ENCODE measurements at regions not wholly inside any gene's neighbourhood (a gene's known extent, or its start where the extent isn't known, plus 50 kb on each side); places are given as distances from the start of the nearest gene placed in this dataset.
"Not testable (repeated sequence)": the region's sequence is repeated elsewhere in the genome, so short reads cannot be mapped to it uniquely, and the experiment has no call there.

- H3K27me3 Mint-ChIP-seq (ENCODE audit: insufficient read depth, unreplicated experiment) = no peaks in the 10 kb centered on the region
These were observed 427.5 kb upstream of the NUDT12 start for GRCh38 chr5:103990064-103990463.

GRCh38 chr5:103981592-103981991 lies 419.0 kb upstream of the NUDT12 start:
- ChIA-PET CTCF (no interaction called here), POLR2A (interaction anchor here (1.2 kb wide), 1 partner anchor 17 kb away, joined by 3 read pairs; no protein-coding TSS in a partner anchor)
- Mint-ChIP-seq H3K27me3 (ENCODE audit: insufficient read depth, unreplicated experiment) (no peaks in the 10 kb centered on the region), H3K4me1 (ENCODE audit: insufficient read depth, unreplicated experiment) (no peaks in the 10 kb centered on the region), H3K4me3 (ENCODE audit: unreplicated experiment) (no peak overlapping the region), H3K36me3 (ENCODE audit: insufficient read depth, unreplicated experiment) (no peaks in the 10 kb centered on the region), H3K27ac (ENCODE audit: low read depth, unreplicated experiment) (no peak overlapping the region), H3K9me3 (ENCODE audit: unreplicated experiment) (peaks cover 6% of the 10 kb centered on the region)
- DNase-seq (ENCODE audit: unreplicated experiment) = no peak
- intact Hi-C loops (cut with micrococcal nuclease) = no loop called here
- BruUV-seq (replicated peaks) = no TSS peak
- no peak for TF ChIP-seq CTCF (IDR thresholded peaks at IDR 0.05; ENCODE audit: unreplicated experiment)

More at GRCh38 chr5:103990064-103990463, 427.5 kb upstream of the NUDT12 start:
- H3K9me3 Mint-ChIP-seq (ENCODE audit: unreplicated experiment) = peaks cover 20% of the 10 kb centered on the region
- no peaks in the 10 kb centered on the region for H3K36me3 Mint-ChIP-seq (ENCODE audit: insufficient read depth, unreplicated experiment)
- CTCF ChIA-PET = interaction anchor here (0.7 kb wide), 1 partner anchor 30 kb away, joined by 3 read pairs; no protein-coding TSS in a partner anchor
- no TSS peak for BruUV-seq (replicated peaks)
- intact Hi-C loops (cut with micrococcal nuclease) = no loop called here
- no peak for DNase-seq (ENCODE audit: unreplicated experiment)
- H3K4me1 Mint-ChIP-seq (ENCODE audit: insufficient read depth, unreplicated experiment) = no peaks in the 10 kb centered on the region
- POLR2A ChIA-PET = no interaction called here
- TF ChIP-seq CTCF (IDR thresholded peaks at IDR 0.05; ENCODE audit: unreplicated experiment) = no peak
- no peak overlapping the region for H3K4me3 Mint-ChIP-seq (ENCODE audit: unreplicated experiment)
- H3K27ac Mint-ChIP-seq (ENCODE audit: low read depth, unreplicated experiment) = no peak overlapping the region

DNA sequence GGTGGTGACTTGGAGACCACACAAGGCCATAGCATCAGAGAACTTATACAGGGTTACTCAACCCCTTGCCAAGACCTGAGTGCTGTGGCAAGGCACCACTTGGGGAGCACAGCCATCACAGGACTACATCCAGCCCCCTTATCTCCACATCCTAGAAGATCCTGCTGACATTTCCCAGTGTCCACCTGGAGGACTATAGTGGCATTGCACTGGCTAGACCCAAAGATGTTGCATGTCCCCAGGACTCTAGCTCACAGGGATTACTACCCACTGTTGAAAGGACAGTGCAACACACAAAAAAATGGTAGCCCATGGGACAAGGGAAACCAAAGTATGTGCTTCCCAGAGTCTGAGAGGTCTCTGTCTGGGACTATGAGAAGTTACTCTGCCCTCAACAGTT lies 411.1 kb upstream of the NUDT12 start:
- intact Hi-C loops (cut with micrococcal nuclease) = no loop called here
- Mint-ChIP-seq H3K36me3 (ENCODE audit: insufficient read depth, unreplicated experiment) (no peaks in the 10 kb centered on the region), H3K9me3 (ENCODE audit: unreplicated experiment) (no peaks in the 10 kb centered on the region), H3K4me1 (ENCODE audit: insufficient read depth, unreplicated experiment) (no peaks in the 10 kb centered on the region), H3K4me3 (ENCODE audit: unreplicated experiment) (no peak overlapping the region), H3K27ac (ENCODE audit: low read depth, unreplicated experiment) (no peak overlapping the region), H3K27me3 (ENCODE audit: insufficient read depth, unreplicated experiment) (no peaks in the 10 kb centered on the region)
- ChIA-PET POLR2A (no interaction called here), CTCF (no interaction called here)
- no peak for TF ChIP-seq CTCF (IDR thresholded peaks at IDR 0.05; ENCODE audit: unreplicated experiment)
- no TSS peak for BruUV-seq (replicated peaks)
- DNase-seq (ENCODE audit: unreplicated experiment) = peak; percentile 14

DNA sequence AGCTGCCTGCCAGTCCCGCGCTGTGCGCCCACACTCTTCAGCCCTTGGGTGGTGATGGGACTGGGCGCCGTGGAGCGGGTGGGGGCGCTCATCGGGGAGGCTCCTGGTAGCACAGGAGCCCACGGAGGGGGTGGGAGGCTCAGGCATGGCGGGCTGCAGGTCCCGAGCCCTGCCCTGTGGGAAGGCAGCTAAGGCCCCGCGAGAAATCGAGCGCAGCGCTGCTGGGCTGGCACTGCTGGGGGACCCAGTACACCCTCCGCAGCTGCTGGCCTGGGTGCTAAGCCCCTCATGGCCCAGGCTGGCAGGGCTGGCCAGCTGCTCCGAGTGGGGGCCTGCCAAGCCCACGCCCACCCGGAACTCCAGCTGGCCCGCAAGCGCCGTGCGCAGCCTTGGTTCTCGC lies 403.7 kb upstream of the NUDT12 start:
- H3K36me3 Mint-ChIP-seq (ENCODE audit: insufficient read depth, unreplicated experiment); POLR2A ChIA-PET; H3K4me3 Mint-ChIP-seq (ENCODE audit: unreplicated experiment); H3K9me3 Mint-ChIP-seq (ENCODE audit: unreplicated experiment); DNase-seq (ENCODE audit: unreplicated experiment); H3K27ac Mint-ChIP-seq (ENCODE audit: low read depth, unreplicated experiment); H3K4me1 Mint-ChIP-seq (ENCODE audit: insufficient read depth, unreplicated experiment); BruUV-seq (replicated peaks); H3K27me3 Mint-ChIP-seq (ENCODE audit: insufficient read depth, unreplicated experiment); intact Hi-C loops (cut with micrococcal nuclease): not testable (repeated sequence)
- CTCF ChIA-PET = interaction anchor here (0.7 to 1.1 kb wide), 2 partner anchors 11 to 36 kb away, joined by 3 read pairs; no protein-coding TSS in a partner anchor

DNA sequence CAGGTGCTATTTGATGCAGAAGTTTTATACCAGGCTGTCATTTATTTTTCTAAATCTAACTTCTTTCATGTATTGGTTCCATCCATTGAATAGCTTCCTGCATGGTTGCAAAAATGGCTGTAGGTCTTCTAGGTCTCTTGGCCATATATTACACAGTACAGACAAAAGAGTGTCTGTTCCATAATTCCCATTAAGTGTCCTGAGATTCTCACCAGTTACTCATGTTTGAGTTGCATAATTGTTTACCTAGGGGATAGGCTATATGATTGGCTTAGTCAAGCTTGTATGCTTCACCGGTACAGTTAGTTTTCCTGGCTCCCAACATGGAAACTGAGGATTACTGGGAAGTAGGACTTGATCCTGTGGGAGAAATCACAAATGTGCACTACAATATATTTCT lies 399.4 kb upstream of the NUDT12 start:
- intact Hi-C loops (cut with micrococcal nuclease) = no loop called here
- Mint-ChIP-seq H3K36me3 (ENCODE audit: insufficient read depth, unreplicated experiment) (no peaks in the 10 kb centered on the region), H3K4me1 (ENCODE audit: insufficient read depth, unreplicated experiment) (no peaks in the 10 kb centered on the region), H3K27ac (ENCODE audit: low read depth, unreplicated experiment) (no peak overlapping the region), H3K9me3 (ENCODE audit: unreplicated experiment) (peaks cover 15% of the 10 kb centered on the region), H3K4me3 (ENCODE audit: unreplicated experiment) (no peak overlapping the region), H3K27me3 (ENCODE audit: insufficient read depth, unreplicated experiment) (no peaks in the 10 kb centered on the region)
- peak; percentile 4 for DNase-seq (ENCODE audit: unreplicated experiment)
- no TSS peak for BruUV-seq (replicated peaks)
- ChIA-PET CTCF (no interaction called here), POLR2A (no interaction called here)
- TF ChIP-seq CTCF (IDR thresholded peaks at IDR 0.05; ENCODE audit: unreplicated experiment) = no peak

All from MCF 10A (cell line).